IPS DF 19.7 (cell line): ENCODE measurements at regions not wholly inside any gene's neighbourhood (a gene's known extent, or its start where the extent isn't known, plus 50 kb on each side); places are given as distances from the start of the nearest gene placed in this dataset.

Experiments used
- DNase-seq: peaks from one replicate; pipeline ENCODE4 v3.0.0-alpha.2; 2013; ENCODE audit warnings: low read depth, low spot score

- DNase-seq, result no peak
These were observed 108.9 kb downstream of the INSIG2 start for GRCh38 chr2:118197011-118197675.

GRCh38 chr2:118190474-118190873 lies 102.2 kb downstream of the INSIG2 start:
- no peak for DNase-seq

GRCh38 chr2:118186858-118187254 lies 98.6 kb downstream of the INSIG2 start:
- DNase-seq, result no peak

GRCh38 chr2:118186110-118186857 lies 98.0 kb downstream of the INSIG2 start:
- peak; percentile 70 for DNase-seq

DNA sequence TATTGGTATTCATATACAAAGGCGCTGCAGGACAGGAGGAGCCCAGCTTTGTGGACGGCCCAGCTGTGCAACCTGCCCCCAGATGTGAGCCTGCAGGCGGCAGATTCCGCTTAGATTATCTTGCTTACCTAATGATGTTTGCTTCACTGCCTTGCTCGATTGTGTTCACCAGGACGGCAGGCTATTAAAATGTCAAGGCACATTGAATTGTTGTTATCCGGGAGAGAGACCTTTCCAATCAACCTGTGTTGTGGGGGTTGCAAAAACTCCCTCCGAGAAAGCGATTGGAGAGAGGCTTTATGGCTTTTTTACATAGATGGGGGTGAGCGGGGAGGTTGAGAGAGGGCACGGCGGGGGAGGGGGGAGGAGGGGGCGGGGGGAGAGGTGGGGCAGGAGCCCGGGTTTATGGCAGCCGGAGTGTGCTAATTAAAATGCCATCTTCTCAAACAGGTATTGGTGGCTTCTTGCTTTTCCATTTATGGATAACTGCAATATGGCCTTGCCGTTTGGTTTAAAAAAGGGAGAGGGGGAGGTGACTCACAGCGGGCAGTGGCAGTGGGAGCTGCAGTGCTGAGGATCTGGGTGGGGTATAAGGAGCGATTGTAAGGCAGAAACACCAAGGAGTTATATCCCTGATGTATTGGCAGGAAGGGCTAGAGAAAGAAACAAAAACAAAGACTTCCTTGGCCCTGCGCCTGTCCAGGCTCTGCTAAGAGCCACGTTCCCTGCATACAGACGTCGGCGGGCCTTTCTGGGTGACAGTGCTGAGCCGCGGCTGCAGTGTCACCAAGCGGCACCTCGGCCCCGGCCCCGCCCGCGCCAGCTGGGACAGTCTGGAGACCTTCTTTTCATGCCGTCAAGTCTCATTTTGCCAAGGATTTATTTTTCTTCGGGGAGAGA lies 97.2 kb downstream of the INSIG2 start:
- no peak for DNase-seq

DNA sequence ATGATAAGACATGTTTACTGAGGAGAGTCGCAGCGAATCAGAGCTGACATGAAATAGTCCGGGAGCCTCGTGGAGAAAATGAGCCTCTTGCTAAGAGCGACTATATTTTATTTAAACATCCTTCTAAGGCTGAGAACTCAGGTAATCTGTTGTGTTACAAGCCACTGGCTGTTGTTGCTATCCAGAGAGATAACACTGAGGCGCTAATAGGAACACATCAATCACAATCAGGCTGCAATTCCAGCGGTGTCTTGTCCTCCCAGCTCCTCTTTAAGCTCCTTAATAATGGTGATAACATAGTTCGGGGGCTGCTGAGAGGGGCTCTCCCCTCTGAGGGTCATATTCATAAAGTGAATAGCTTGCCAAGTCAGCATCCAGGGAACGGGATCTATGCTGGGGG lies 95.1 kb downstream of the INSIG2 start:
- DNase-seq, result no peak

DNA sequence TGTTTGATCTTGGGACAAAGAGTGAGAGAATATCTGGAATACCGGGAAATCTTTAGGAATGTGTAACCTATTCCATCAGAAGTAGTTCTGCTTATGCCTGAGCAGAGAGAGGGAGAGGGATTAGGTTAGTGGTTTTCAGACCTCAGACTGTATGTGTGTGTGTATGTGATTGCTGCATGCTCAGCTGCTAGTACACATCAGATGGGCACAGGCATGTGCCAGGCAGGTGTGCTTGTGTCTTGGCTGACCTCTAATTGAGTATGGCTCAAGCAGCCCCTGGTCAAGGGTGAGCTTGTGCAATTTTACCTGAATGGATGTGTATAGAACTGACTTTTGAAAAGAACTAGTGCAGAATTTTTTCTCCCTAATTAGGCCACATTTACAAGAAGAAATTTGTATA lies 91.2 kb downstream of the INSIG2 start:
- no peak for DNase-seq

- DNase-seq, result no peak
These were observed 89.6 kb downstream of the INSIG2 start for GRCh38 chr2:118177884-118178283.

DNA sequence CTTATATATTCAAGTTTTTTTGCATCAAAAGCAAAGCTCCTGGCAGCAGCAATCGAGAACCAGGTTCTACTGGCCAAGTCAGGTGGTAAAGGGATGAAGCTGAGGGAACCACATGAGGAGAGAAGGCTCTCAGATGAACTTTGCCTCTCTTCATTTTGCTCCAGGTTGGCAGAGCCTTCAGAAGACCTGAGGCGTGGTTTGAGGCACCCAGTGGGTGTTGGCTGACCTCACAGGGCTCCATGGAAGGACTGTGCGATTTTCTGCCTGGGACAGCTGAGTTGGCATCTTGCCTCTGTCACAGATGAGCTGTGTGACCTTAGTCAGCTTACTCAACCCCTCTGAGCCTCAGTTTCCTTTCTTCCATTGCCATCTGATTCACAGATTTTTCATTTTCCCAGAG lies 89.0 kb downstream of the INSIG2 start:
- DNase-seq, result no peak

GRCh38 chr2:118176601-118177000 lies 88.3 kb downstream of the INSIG2 start:
- no peak for DNase-seq

DNA sequence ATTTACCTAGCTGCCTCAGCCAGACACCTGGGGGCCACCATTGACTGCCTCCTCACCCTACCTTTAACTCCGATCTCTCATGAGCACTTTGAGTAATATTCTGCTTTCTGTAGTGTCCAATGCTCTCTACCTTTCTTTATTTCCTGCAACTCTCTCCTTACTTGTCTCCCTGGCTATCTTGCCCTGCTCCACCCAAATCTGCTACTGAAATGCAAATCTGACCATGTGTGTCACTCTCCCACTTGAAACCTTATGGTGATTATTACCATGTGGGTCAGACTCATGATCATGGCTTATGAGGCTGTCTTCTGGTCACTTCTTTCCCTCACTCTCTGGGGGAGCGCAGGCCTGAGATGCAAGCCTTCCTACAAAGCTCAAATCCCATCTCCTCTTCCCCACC lies 83.3 kb downstream of the INSIG2 start:
- no peak for DNase-seq

- DNase-seq, result no peak
These were observed 81.2 kb downstream of the INSIG2 start for GRCh38 chr2:118169359-118170005.

GRCh38 chr2:118168615-118169014 lies 80.3 kb downstream of the INSIG2 start:
- no peak for DNase-seq

- no peak for DNase-seq
These were observed 78.8 kb downstream of the INSIG2 start for GRCh38 chr2:118167026-118167425.

- DNase-seq, result no peak
These were observed 78.0 kb downstream of the INSIG2 start for GRCh38 chr2:118166242-118166641.

GRCh38 chr2:118165595-118165994 lies 77.3 kb downstream of the INSIG2 start:
- no peak for DNase-seq
